SIG-M5 treated with dmso at 0.1 percent for 504 hours (cell line): ENCODE measurements at regions not wholly inside any gene's neighbourhood (a gene's known extent, or its start where the extent isn't known, plus 50 kb on each side); places are given as distances from the start of the nearest gene placed in this dataset.
"Not testable (repeated sequence)": the region's sequence is repeated elsewhere in the genome, so short reads cannot be mapped to it uniquely, and the experiment has no call there.

Source experiments
- DNase-seq: peaks from one replicate; lab custom pipeline; 2025; ENCODE audit not compliant: unreplicated experiment; lab: John Stamatoyannopoulos, UW

GRCh38 chr4:114034189-114034588, 54.7 kb upstream of the ARSJ start:
- no peak for DNase-seq

GRCh38 chr4:114036426-114036825, 57.0 kb upstream of the ARSJ start:
- DNase-seq, result no peak

- no peak for DNase-seq
Observed at GRCh38 chr4:114036864-114037263, 57.4 kb upstream of the ARSJ start.

- DNase-seq, result no peak
Observed at GRCh38 chr4:114037988-114038387, 58.5 kb upstream of the ARSJ start.

DNA sequence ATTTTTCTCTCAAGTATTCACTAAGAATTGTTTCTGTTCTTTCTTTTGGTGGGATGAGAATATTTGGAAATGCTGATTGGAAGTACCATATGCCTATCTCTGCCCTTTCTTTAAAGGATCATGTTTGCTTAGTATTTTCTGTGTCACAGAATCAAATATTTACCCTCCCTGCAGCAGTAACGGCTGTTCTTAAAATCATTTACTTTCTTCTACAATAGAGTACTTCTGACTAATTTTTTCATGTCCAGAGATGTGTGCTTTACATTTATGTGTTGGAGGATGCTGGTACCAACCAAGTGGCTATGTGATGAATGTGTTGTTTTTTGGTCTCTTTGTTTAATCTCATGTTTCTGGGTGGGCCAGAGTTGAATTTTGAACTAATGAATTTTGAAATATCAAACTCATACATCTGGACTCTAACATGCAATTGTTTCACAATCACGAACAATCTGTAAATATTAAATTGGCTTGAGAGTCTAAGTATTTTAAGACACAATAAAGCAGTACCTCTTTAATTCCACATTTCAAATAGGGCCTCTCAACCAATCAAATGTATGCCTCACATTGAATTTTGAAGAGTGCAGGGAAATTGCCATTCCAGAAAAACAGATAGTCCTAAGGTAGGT, 59.4 kb upstream of the ARSJ start:
- no peak for DNase-seq

DNA sequence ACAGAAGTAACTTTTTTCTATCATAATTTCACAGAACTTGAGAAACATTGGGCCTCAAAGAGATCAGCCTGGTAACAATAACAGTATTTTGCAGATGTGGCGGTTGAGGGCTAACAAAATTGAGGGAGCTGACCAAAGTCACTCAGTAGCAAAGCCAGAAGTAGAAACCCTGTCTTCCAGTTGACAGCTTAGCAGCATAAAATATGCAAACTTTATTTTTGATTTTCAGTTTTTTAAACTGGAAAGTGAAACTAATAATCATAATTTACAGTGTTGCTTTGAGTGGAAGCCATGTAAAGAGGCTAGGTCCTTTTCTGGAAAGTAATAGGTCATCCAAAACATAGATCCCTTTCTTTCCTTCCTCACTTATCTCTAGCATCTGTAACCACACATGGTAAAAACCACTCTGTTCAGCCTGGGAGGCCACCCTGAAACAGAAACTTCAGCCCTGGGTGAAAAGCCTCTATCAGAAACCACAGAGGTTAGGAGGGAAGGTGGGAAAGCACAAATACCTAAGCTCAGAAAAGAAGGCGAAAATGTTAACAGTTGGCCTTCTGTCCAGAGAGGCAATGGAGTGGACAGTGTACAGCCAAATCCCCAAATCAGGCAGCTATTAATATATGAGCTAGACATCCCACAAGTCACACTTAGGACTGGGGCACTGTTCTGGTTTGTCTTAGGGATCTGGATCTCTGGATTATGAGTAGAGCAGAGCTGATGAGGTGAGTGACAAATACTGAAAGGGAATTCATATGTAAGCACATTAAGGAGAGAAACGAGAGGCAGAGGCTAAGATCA, 61.1 kb upstream of the ARSJ start:
- no peak for DNase-seq

DNA sequence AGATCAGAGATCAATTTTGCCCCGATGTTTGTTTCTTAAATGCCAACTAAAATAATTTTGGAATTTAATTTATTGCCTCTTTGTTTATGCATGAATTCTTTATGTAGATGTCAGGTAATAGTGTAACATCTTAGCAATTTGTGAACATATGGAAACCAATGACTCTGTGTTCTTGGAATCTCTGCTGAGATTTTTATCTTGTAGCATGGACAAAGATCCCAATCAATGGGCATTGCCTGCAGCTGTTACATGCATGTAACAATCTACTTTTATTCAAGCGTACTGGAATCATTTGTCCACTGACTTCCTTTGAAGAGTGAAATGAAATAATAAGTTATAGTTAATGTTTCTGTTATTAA, 61.6 kb upstream of the ARSJ start:
- DNase-seq, result no peak

- no peak for DNase-seq
Observed at GRCh38 chr4:114043116-114043515, 63.7 kb upstream of the ARSJ start.

DNA sequence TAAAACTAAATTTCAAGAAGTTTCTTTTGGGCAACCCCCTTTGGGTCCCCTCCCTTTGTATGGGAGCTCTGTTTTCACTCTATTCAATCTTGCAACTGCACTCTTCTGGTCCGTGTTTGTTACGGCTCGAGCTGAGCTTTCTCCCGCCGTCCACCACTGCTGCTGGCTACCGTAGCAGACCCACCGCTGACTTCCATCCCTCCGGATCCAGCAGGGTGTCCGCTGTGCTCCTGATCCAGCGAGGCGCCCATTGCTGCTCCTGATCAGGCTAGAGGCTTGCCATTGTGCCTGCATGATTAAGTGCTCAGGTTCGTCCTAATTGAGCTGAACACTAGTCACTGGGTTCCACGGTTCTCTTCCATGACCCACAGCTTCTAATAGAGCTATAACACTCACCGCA, 64.9 kb upstream of the ARSJ start:
- DNase-seq, result not testable (repeated sequence)

GRCh38 chr4:114046331-114046730, 66.9 kb upstream of the ARSJ start:
- no peak for DNase-seq

DNA sequence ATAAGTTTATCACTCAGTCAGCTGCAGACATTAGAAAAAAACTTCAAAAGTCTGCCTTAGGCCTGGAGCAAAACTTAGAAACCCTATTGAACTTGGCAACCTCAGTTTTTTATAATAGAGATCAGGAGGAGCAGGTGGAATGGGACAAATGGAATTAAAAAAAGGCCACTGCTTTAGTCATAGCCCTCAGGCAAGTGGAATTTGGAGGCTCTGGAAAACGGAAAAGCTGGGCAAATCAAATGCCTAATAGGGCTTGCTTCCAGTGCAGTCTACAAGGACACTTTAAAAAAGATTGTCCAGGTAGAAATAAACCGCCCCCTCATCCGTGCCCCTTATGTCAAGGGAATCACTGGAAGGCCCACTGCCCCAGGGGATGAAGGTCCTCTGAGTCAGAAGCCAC, 68.7 kb upstream of the ARSJ start:
- DNase-seq, result not testable (repeated sequence)

DNA sequence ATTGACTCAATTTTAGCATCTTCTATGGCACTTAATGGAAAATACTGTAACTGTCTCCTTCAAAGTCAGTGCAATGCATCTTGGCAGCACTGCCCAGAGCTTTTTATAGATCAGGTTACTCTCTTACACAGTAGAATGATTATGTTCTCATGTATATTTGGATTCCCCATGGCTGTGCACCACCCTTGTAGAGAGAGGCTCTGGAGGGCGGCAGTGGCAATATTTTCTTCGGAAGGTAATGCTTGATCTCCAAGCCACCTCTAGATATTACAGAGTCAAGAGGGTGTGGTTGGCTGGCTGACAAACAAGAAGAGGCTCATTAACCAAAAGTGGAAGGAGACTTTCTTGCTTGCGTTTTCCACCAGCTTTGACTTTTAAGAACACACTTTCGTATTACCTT, 72.8 kb upstream of the ARSJ start:
- no peak for DNase-seq

- no peak for DNase-seq
Observed at GRCh38 chr4:114056599-114056998, 77.2 kb upstream of the ARSJ start.

DNA sequence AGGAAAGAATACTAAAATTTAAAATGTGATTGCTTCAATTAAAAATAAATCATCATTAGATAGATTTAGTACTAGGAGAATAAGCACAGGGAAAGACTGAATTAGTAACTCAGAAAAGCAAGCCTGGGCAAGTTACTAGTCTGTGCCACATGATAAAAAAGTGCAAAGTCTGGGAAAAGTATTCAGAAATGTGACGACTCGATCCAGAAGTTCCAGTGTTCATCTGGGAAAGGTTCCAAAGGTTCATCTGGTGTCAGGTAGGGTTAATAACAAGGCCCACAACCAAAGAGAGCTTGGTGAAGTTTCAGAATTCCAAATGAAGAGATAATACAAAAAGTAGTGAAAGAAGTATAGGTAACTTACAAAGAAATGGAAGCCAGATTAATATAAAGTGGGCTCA, 78.3 kb upstream of the ARSJ start:
- DNase-seq, result no peak

DNA sequence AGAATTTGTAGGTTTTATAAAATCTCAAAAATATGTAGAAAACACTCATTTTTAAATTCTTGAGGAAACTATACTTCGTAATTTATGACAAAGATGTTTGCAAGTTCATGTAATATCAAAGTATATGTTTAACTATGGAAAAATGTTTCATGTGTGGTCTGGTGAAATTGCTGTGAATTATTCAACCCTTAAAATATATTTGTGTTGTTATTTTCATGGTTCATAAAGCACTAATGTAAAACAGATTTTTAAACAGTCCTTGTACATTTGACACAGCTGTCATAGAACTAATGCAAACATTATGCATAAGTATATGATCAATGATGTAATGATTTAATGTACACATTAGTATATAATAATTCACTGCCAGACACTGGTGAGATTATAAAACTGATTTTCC, 83.1 kb upstream of the ARSJ start:
- DNase-seq, result no peak

GRCh38 chr4:114072781-114073180, 93.3 kb upstream of the ARSJ start:
- DNase-seq, result no peak

DNA sequence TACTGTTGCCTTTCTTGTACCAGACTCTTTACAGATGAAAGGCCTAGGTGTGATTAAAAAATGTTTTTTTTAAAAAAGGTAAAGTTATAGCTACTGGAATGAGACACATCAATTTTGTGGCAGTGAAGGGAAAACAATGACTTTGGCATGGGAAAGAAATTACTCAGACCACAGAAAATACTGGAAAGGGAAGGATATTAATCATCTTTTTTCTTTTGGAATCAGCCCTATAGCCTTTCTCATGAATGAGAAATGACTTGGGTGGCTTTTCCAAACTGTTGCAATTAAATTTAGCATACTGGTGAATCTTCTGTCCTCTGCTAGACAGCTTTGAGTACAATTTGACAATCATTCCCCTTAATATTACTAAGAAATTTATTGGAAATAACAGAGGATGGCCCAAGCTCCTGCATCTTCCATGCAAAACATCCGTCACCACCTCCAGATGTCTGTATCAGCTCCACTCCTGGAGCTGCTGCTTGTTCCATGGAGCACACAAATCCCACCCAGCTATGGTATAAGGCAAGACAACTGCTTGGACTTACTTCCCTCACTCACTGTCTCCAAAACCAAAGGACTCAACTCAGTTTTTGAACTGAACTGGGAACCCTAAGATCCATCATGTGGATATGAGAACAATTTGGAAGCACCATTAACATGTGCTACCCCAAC, 97.6 kb upstream of the ARSJ start:
- DNase-seq, result no peak

DNA sequence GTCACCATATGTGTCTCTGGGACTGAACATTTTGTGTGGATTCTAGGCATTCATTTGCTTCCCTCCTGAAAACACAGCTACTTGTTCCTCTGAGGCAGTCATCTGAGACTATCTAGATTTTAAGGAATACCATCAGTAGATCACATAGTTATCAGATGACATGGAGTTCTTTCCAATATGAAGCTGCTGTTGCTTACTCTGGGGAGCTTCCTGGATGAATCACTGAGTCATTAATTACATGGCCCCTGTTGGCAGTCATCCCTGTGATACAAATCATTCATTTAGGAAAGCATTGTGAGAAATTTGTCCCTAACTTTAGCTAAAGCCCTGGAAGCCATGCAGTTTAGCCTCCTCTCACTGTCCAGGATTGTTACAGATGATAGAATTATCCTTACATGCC, 98.2 kb upstream of the ARSJ start:
- DNase-seq, result no peak

DNA sequence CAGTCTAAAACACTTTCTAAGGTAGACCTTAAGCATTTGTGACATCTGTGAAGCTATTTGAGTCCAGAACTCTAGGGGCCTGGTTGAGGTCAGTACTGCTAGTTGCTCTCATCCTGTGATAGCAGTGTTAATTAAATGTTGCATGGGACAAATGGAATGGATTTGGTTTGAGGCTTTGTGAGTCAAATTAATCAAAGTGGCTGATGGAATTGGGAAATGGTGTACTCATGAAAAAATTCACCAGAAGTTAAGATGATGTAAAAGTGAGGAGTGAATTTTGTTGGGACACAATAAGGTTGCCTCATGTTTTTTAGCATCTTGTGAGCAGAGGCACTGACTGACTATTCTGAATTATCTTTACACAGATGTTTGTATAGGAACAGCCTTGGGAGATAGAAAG, 99.2 kb upstream of the ARSJ start:
- DNase-seq, result no peak

DNA sequence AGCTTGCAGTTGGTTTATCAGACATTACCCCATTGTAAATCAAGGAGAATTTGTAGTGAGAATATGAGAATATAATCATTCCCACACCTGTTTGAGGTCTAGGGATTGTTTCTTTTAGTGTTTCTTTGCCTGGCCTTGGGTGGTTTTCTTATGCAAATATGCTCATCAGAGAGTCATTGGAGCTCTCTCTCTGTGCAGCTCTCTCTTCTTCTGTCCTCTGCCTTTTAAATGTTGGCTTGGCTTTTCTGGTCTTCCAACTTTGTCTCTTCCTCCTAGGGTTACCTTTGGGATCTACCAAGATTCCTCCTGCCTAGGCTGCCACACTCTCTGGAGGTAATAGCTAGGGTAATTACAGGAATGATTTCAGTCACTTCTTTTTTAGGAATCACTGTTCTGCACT, 102.3 kb upstream of the ARSJ start:
- DNase-seq, result no peak

GRCh38 chr4:114082348-114082747, 102.9 kb upstream of the ARSJ start:
- no peak for DNase-seq

DNA sequence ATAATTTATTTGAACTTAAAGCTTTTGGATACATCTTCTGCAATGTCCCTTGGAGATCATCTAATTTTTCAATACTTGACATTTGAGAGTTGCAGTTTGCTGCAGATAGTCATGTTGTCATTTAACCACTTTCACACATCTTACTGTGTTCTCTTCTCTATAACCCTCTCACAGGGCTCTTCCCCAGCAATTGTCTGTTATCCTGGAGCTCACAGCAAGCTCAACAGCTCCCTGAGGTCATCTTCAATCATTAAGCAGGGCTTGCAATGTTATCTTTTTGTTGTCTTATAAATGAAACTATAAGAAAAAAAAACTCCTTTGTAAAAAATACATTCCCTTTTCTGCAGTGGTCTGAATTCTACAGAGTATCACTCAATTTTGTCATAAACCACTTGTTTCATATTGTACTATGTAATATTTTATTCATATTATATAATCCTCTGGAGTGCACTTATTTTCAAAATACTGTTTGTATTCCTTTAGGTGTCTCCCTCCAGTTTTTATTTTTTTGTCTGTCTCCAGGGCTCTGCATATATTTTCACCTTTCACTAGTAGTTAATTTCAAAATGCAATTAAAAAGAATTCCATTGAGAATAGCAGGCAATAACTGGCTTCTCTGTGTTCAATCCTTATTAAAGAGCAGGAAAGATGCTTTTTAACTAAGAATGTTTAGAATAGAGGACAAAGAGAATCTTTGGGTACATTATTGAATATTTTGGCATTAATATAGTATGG, 106.3 kb upstream of the ARSJ start:
- no peak for DNase-seq
